ENCODE measurements at regions not wholly inside any gene's neighbourhood (a gene's known extent, or its start where the extent isn't known, plus 50 kb on each side); places are given as distances from the start of the nearest gene placed in this dataset.

DNA sequence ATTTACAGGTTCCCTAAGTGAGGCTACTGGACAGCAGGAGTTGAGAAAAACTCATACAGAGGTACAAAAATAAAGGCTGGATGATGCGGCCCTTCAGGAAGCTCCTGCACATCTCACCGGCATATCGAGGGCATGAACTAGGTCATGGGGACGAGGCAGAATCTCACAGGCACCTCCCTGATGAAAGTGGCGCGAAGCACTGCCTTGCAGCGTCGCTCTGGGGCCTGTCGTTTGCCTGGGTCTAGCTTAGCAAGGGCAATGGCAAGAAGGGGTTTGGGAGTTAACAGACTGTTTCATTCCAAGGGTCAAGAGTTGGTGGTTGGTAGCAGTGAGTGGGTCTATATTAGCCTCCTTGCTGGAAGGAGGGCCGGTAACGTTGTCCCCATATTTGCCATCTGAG lies 103.5 kb upstream of the IRF2BP2 start:
- no peak overlapping the region for H3K4me3 ChIP-seq (replicated peaks in 1 of 2; ENCODE audit: low read depth in 1 of 2, low read length in 2 of 2)
- H3K4me1 ChIP-seq (ENCODE audit: control insufficient read depth in 1 of 2, insufficient read depth in 2 of 2, low read length in 2 of 2): no peaks in the 10 kb centered on the region
- no peaks in the 10 kb centered on the region for H3K9me2 ChIP-seq (ENCODE audit: insufficient read depth)
- no peak overlapping the region for H3K4me2 ChIP-seq (ENCODE audit: low read length)
- no TSS peak for BruUV-seq (replicated peaks)
- ATAC-seq: no peak
- H4K20me1 ChIP-seq (ENCODE audit: insufficient read depth): no peaks in the 10 kb centered on the region
- intact Hi-C loops (cut with micrococcal nuclease): no loop called here
- no peaks in the 10 kb centered on the region for H3K27me3 ChIP-seq (ENCODE audit: insufficient read depth, low read length)
- no peak overlapping the region for H3K27ac ChIP-seq (ENCODE audit: low read depth, low read length)
- H3K9me3 ChIP-seq (ENCODE audit: control insufficient read depth in 1 of 2, insufficient read depth in 1 of 2, low read depth in 1 of 2, low read length in 2 of 2): no peaks in the 10 kb centered on the region
- ChIA-PET CTCF (no interaction called here), POLR2A (no interaction called here), RAD21 (ENCODE audit: low non-redundant PET in 1 of 2, low total read pairs in 2 of 2, uncharacterized antibody in 2 of 2, unreplicated experiment in 2 of 2) (no interaction called here)
- H2AFZ ChIP-seq (ENCODE audit: low read depth, low read length, poor library complexity, severe bottlenecking): no peak overlapping the region
- TF ChIP-seq, protein P1, sequence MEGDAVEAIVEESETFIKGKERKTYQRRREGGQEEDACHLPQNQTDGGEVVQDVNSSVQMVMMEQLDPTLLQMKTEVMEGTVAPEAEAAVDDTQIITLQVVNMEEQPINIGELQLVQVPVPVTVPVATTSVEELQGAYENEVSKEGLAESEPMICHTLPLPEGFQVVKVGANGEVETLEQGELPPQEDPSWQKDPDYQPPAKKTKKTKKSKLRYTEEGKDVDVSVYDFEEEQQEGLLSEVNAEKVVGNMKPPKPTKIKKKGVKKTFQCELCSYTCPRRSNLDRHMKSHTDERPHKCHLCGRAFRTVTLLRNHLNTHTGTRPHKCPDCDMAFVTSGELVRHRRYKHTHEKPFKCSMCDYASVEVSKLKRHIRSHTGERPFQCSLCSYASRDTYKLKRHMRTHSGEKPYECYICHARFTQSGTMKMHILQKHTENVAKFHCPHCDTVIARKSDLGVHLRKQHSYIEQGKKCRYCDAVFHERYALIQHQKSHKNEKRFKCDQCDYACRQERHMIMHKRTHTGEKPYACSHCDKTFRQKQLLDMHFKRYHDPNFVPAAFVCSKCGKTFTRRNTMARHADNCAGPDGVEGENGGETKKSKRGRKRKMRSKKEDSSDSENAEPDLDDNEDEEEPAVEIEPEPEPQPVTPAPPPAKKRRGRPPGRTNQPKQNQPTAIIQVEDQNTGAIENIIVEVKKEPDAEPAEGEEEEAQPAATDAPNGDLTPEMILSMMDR (IDR thresholded peaks at IDR 0.05 in 2 of 3, conservative IDR thresholded peaks at IDR 0.05 in 1 of 3; ENCODE audit: borderline replicate concordance in 1 of 3, insufficient read depth in 1 of 3, low read depth in 2 of 3, low read length in 2 of 3): no peak
- no peak for TF ChIP-seq RAD21 (IDR thresholded peaks at IDR 0.05; ENCODE audit: low read depth)
- TF ChIP-seq ZFX (IDR thresholded peaks at IDR 0.05): no peak
- no peak for TF ChIP-seq CEBPB (IDR thresholded peaks at IDR 0.05; ENCODE audit: low read depth)
- no peak for TF ChIP-seq EGR1 (IDR thresholded peaks at IDR 0.05; ENCODE audit: low read depth)
- TF ChIP-seq SRF (IDR thresholded peaks at IDR 0.05; ENCODE audit: low read depth): no peak
- TF ChIP-seq, protein P2, sequence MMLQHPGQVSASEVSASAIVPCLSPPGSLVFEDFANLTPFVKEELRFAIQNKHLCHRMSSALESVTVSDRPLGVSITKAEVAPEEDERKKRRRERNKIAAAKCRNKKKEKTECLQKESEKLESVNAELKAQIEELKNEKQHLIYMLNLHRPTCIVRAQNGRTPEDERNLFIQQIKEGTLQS (IDR thresholded peaks at IDR 0.05): no peak
- TF ChIP-seq, protein P3, sequence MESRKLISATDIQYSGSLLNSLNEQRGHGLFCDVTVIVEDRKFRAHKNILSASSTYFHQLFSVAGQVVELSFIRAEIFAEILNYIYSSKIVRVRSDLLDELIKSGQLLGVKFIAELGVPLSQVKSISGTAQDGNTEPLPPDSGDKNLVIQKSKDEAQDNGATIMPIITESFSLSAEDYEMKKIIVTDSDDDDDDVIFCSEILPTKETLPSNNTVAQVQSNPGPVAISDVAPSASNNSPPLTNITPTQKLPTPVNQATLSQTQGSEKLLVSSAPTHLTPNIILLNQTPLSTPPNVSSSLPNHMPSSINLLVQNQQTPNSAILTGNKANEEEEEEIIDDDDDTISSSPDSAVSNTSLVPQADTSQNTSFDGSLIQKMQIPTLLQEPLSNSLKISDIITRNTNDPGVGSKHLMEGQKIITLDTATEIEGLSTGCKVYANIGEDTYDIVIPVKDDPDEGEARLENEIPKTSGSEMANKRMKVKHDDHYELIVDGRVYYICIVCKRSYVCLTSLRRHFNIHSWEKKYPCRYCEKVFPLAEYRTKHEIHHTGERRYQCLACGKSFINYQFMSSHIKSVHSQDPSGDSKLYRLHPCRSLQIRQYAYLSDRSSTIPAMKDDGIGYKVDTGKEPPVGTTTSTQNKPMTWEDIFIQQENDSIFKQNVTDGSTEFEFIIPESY (IDR thresholded peaks at IDR 0.05; ENCODE audit: extremely low read depth, insufficient replicate concordance, low read length): no peak
- no peaks in the 10 kb centered on the region for H3K36me3 ChIP-seq (ENCODE audit: control insufficient read depth in 1 of 2, insufficient read depth in 2 of 2, low read length in 2 of 2)
- DNase-seq (ENCODE audit: low read depth, low spot score): no peak
- no peak overlapping the region for H3K9ac ChIP-seq (ENCODE audit: low read length)
- no peaks in the 10 kb centered on the region for H3K79me2 ChIP-seq (ENCODE audit: insufficient read depth, low read length)
